ENCODE measurements at regions not wholly inside any gene's neighbourhood (a gene's known extent, or its start where the extent isn't known, plus 50 kb on each side); places are given as distances from the start of the nearest gene placed in this dataset.

DNA sequence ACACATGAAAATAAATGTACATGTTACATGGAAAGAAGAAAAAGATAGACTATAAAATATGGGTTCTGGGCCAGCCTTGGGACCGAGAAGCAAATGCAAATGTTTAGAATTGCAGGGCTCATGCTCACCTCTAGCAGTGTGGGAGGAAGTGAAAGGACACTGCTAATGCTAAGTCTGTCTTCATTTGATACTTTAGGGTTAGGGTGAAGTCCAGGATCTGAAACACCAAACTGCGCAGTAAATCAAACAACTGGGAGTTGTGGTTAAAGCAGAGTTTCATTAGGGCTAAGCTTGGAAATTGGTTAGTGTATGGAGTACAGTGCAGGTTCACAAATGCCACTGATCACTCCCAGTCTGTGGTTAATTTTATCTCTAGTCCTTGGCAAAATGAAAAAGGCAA, 73.2 kb upstream of the PDK4 start:
- DNase-seq (ENCODE audit: low read depth in 4 of 4, low spot score in 3 of 4), result no peak

- DNase-seq (ENCODE audit: low read depth in 4 of 4, low spot score in 3 of 4), result no peak
These were observed 72.2 kb upstream of the PDK4 start for GRCh38 chr7:95668504-95669018.

DNA sequence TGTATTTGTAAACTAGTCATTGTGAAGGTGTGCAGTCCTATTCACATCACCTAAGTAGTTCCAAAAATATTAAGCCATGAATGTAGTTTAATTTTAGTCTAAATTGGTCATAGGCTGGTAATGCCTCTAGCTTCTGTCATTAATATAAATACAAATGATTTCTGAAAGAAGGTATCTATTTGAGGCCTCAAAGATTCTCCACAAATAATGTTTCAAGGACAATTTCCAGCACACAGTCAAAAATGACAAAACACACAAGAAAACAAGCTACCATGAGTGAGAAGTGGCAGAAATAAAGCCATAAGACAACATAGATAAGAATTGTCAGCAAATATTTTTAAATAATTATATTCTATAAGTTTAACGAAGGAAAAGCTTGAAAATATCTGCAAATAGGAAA, 66.7 kb upstream of the PDK4 start:
- no peak for DNase-seq (ENCODE audit: low read depth in 4 of 4, low spot score in 3 of 4)

GRCh38 chr7:95660023-95660434, 63.7 kb upstream of the PDK4 start:
- no peak for DNase-seq (ENCODE audit: low read depth in 4 of 4, low spot score in 3 of 4)

DNA sequence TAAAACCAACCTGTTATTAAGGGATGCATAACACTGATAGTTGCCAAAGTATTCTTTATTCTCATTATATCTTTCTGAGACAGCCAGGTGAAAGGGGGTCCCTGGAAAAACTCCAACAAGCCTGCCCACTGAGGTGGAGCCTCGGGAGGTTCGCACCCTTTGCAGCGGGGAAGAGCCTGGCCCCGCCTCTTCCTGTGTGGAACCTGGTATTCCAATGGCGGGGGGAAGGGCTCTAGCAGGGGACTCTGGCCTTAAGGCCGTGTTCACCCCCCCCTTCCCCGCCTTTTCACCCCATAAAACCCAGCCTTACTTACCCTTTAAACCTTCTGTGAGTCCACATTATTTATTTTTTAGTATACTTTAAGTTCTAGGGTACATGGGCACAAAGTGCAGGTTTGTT, 62.4 kb upstream of the PDK4 start:
- DNase-seq (ENCODE audit: low read depth in 4 of 4, low spot score in 3 of 4), result no peak

- DNase-seq (ENCODE audit: low read depth in 4 of 4, low spot score in 3 of 4), result no peak
These were observed 53.2 kb upstream of the PDK4 start for GRCh38 chr7:95649546-95649945.

DNA sequence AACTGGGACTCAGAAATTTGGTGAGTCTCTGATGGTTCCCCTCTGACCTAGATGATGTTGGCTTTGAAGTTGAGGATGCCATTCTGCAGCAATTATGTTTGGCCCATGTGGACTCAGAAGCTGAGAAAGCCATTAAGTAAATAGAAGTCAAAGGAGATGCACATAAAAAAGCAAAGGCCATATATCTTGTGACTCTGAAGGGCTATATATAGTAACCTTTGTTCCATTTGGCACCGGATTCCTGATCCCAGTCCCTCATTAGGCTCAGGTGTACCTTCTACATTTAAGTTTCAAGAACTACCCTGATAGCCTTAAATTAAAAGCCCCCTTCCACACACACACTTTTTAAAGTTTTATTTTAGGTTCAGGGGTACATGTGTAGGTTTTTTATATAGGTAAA, 50.0 kb upstream of the PDK4 start:
- no peak for DNase-seq (ENCODE audit: low read depth in 4 of 4, low spot score in 3 of 4)

All from right renal pelvis (tissue), 4 donors.